NCI-H774 (cell line): ENCODE measurements at regions not wholly inside any gene's neighbourhood (a gene's known extent, or its start where the extent isn't known, plus 50 kb on each side); places are given as distances from the start of the nearest gene placed in this dataset.

ENCODE experiments used
- DNase-seq: peaks from one replicate; lab custom pipeline; 2025; lab: John Stamatoyannopoulos, UW

GRCh38 chr19:28972058-28972852 lies 240.7 kb downstream of the UQCRFS1 start:
- DNase-seq, result no peak

DNA sequence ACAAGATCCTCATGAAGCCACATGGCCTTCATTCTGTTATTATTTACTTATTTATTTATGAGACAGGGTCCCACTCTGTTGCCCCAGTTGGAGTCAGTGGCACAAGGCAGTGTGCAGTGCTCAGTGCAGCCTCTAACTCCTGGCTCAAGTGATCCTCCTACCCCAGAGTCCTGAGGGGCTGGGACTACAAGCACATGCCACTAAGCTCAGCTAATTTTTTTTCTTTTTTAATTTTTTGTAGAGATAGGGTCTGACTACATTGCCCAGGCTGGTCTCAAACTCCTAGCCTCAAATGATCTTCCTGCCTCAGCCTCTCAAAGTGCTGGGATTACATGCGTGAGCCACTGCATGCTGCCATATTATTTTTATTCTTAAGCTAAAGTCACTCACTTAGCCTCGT lies 241.4 kb downstream of the UQCRFS1 start:
- no peak for DNase-seq

DNA sequence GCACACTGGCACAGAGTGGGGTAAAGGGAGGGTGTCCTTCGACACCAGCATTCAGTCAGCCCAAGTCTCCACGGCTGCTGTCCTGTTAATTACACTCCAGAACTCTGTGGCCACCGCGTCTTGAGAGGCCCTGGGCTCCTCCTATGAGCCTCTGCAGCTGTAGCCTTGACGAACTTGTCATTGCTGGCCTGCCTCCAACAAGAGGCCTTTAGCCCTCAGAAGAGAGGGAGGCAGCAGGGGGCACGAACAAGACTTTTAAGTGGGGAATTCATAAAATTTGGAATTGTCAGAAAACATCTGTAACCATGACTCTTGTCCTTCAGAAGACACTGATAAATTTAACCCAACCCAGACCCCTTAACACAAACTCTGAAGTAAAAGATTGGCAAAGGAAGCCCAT lies 241.9 kb downstream of the UQCRFS1 start:
- no peak for DNase-seq

- no peak for DNase-seq
Measured at GRCh38 chr19:28968721-28969120, 244.2 kb downstream of the UQCRFS1 start.

DNA sequence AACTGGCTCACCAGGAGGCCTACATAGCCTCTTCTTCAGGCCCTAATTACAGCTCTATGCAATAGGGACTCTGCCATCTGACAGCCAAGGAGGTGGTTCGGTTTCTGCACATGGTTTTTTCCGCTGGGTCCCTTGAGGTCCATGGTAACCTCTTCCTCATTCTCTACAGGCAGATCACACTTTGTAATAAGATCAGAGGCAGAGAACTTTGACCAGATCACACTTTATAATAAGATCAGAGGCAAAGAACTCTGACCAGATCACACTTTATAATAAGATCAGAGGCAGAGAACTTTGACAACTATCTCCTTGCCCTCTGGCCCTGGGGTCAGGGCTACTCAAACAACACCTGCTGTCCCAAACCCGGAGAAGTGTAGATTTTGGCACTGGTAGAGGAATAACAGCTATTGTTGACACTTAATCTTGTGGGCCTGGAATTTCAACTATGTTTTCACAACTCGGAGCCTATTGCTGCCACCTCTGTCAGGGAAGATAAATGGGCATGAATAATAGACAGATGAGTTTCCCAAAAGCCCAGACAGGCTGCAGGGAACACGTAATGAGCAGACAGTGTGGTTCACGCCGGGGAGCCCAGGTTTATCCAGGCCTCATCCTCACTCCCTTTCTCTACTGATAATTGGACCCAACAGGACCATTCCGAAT lies 246.1 kb downstream of the UQCRFS1 start:
- DNase-seq, result no peak

DNA sequence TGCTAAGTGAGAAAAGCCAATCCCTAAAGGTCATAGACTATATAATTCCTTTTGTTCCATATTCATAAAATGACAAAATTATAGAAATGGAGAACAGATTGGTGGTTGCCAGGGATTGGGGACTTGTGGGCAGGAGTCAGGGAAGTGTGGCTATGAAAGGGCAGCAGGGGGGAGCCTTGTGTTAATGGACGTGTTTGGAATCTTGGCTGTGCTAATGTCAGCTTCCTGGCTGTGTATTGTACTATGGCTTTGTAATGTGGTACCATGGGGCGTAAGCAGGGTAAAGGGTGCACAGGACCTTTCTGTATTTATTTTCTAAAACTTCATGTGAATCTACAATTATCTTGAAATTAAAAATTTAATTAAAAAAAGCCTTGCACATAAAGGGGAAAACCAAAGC lies 248.5 kb downstream of the UQCRFS1 start:
- no peak for DNase-seq

- DNase-seq, result no peak
Measured at GRCh38 chr19:28963486-28964250, 249.3 kb downstream of the UQCRFS1 start.

- no peak for DNase-seq
Measured at GRCh38 chr19:28961772-28962500, 251.0 kb downstream of the UQCRFS1 start.

GRCh38 chr19:28960986-28961705 lies 251.8 kb downstream of the UQCRFS1 start:
- no peak for DNase-seq

DNA sequence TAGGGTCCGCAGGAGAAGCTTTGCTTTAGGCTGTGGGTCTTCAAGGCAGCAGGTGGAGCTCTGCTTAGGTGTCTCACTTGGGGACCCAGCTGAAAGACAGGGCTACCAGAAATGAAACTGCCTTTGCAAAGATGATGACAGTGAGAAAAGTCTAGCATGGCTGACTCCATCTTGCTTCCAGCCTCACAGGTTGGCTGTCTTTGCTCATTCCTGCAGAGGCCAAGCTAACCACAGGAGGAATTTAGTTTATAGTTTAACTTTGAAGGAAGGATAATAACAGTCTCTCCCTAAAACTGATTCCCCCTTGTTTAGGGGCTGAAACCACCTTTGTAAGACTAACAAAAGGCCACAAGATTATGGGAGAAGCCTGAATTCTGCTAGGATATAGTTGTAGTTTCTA lies 252.4 kb downstream of the UQCRFS1 start:
- no peak for DNase-seq

DNA sequence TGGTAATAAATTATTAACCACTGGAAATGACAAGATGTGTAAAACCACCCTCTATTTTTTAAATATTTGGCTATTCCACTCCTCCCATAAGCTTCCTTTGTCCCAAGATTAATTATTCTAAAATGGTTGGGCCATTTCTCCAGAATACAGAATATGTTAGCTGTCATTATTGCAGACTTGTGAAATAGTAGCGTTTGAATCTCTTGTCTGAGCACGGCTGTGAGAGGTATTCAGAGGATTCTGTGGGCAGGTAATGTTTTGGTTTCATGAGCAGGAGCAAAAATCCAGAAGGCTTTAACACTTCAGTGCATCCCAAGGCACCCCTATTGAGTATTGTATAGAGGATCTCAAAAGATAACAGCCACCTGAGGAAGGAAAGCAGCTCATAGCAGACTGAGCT lies 256.0 kb downstream of the UQCRFS1 start:
- no peak for DNase-seq

- DNase-seq, result no peak
Measured at GRCh38 chr19:28956421-28956820, 256.5 kb downstream of the UQCRFS1 start.

DNA sequence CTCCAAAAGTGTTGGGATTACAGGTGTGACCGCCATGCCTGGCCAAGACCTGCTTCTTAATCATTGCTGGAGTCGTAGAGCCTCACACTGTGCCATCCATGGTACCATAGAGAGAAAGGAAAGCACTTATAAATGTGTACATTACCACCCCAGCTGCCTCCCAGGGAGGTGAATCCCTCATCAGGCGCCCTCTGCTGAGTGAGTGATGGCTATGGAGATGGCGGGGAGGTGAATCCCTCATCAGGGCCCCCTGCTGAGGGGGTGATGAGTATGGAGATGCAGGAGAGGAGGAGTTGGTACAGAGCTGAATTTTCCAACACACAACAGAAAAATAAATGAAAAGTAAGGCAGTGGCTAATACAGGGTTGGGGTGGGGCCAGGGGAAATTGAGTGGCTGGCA lies 263.4 kb downstream of the UQCRFS1 start:
- DNase-seq, result no peak

GRCh38 chr19:28949027-28949426 lies 263.9 kb downstream of the UQCRFS1 start:
- DNase-seq, result no peak

DNA sequence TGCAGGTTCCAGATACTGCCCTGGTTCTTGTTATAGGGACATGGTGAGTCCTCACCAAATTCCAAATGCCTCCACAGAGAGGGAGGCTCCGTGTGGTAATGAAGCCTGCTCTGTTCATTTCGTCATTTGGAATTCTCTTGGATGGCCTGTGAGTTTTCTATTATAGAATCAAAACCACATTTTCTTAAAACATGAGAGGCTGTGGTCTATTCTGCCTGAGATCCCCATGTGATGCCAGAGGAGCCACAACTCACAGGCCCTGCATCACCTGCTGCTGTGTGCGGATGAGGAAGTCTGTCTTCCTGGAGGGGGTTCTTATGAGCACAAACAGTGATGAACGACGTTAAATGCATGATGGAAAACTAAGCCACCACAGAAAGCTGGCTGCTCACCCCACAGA lies 264.4 kb downstream of the UQCRFS1 start:
- no peak for DNase-seq

DNA sequence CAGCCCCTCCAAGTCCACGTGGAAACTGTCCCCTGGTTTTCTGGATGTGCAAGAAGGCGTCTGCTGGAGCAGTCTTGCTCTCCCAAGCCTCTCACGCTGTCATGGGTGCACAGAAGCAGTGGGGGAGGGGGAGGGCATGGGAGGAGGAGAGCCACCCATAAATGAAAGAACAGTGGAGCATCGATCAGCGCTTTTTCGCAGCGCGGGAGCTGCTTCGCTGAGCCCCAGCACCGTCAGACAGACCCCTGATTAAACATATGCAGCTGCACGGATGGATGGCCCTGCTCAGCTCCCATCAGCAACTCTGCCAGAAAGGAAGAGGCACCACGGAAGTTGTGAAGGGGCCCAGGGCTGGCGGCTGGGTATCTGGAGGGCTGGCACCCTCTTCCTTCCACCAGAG lies 264.9 kb downstream of the UQCRFS1 start:
- DNase-seq, result no peak

DNA sequence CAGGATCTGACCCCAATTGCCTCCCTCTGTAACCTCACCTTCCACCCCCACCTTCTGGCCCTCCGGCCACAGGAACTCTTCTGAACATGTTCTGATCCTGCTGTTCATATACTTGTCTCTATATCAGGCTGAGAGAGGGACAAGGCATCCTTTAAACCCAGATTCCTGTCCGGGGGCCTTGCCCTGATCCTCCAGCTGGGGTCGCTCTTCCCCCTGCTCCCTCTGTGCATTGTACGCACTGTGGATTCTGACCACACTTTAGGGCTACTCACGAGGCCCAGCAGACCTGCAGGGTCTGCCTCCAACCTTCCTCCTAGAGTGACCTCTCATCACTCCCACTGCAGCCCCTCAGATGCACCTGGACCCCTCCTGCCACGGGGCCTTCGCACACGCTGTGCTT lies 269.3 kb downstream of the UQCRFS1 start:
- no peak for DNase-seq

DNA sequence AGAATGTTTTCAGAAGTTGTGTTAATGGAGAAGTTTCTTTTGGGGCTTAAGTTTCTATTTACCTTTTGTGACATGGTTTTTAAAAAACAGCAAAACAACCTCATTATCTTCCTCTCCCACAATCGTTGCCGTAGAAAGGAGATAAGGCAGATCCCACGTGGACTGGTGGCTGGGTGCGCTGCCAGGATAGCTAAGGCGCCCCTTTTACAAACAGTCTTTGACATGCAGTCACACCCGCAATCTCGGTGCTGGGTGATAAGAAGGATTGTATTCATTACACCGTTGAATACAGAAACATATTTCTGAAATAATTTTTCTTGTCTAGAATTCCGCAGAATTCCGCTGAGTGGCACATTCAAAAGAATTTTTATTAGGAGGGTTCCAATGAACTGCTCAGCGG lies 271.1 kb downstream of the UQCRFS1 start:
- DNase-seq, result no peak

DNA sequence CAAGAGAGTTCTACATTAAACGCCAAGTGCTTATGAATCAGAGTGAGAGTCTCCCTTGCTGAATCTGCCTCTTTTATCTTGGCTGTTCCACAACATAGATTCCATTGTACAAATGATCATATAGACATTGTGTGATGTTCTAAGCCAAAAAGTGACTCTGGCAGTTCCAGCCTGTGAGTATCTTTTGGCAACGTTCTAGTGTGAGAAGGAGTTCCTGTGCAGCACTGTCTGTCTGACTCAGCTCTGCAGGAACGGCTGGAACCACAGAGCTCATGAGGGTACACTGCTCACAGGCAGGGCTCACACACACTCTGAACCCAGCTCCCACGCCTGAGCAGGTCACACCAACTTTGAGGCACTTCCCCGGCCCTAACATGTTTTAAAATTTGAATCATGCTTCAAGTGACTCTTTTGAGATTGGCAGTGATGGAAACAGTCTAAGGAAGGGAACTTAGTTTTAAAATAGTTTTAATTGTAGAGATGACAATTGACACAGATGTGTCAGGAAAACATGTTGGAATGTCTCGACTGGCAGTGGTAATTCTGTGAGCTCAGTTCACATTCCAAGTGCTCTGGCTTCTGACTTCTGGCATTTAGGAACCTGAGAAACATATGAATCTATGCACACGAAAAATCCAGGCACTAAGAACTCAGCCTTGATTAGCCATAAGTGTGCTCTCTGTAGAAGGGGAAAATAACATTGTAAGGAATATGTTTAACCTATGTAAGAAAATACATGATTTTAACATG lies 272.0 kb downstream of the UQCRFS1 start:
- no peak for DNase-seq

DNA sequence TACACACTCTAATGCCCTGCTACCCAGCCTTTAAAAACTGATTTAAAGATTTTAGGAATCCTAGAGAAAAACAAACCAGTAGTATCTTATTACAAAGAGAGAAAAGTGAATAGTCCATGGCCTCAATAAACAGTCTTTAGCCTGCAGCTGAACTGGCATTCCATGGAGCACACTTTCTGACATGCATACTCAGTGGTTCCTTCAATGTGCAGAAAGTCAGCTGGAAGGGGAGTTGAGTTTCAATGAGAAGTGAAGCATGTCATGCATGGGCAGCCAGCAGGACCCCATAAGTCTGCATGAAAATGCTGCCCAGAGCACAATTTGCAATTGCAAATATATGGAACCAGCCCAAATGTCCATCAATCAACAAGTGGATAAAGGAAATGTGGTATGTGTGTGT lies 273.7 kb downstream of the UQCRFS1 start:
- no peak for DNase-seq

GRCh38 chr19:28936001-28936400 lies 276.9 kb downstream of the UQCRFS1 start:
- no peak for DNase-seq
